ENCODE measurements at regions not wholly inside any gene's neighbourhood (a gene's known extent, or its start where the extent isn't known, plus 50 kb on each side); places are given as distances from the start of the nearest gene placed in this dataset.

DNA sequence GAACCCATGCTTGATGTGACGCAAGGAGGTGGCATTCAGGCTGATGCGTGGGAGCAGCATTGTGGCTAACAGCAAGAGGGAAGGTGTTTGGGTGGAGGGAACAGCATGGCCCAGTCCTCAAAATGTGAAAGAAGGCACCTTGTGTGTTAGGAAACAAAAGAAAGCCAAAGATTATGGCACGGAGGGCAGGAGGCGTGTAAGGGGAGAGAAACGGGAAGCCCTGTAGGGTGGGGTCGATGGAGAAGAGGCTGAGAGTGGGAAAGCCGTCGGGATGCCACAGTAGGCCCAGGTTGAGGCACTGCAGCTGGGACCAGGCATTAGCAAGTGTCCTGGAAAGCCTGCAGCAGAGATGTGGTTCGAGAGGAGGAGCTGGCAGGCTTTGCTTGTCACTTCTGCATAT is 241.1 kb downstream of the GADD45G start:
- TF ChIP-seq SREBF1 (IDR thresholded peaks at IDR 0.05; ENCODE audit: low read length) (no peak), ZZZ3 (IDR thresholded peaks at IDR 0.05; ENCODE audit: control insufficient read depth, insufficient read length, low read depth) (no peak), ZNF274 (IDR thresholded peaks at IDR 0.05; ENCODE audit: insufficient read depth, insufficient read length) (no peak), MXI1 (IDR thresholded peaks at IDR 0.05; ENCODE audit: low read depth, low read length) (no peak)
